ENCODE measurements at regions not wholly inside any gene's neighbourhood (a gene's known extent, or its start where the extent isn't known, plus 50 kb on each side); places are given as distances from the start of the nearest gene placed in this dataset.

- H4K20me1 ChIP-seq (ENCODE audit: insufficient read depth): 0 out of 2 replicates have a peak, but pooled peaks cover 7% of the 10 kb centered on the region
- H2AFZ ChIP-seq (ENCODE audit: low read depth): no peak overlapping the region
- H3K9me3 ChIP-seq: no peaks in the 10 kb centered on the region
- no peaks in the 10 kb centered on the region for H3K36me3 ChIP-seq (replicated peaks in 1 of 2; ENCODE audit: control insufficient read depth in 1 of 2, insufficient read depth in 2 of 2, low read length in 1 of 2)
- WGBS (ENCODE audit: low lambda C conversion rate): 70% methylated on average over 3 of the region's 3 CpGs
- DNase-seq: no peak
- H3K27ac ChIP-seq (ENCODE audit: low read depth in 2 of 2, low read length in 1 of 2): no peak overlapping the region
- H3K79me2 ChIP-seq (ENCODE audit: insufficient read depth): peaks cover 4% of the 10 kb centered on the region; the same call in 1 of the 2 replicates
- H3K9me2 ChIP-seq: no peaks in the 10 kb centered on the region
- H3K27me3 ChIP-seq (ENCODE audit: insufficient read depth): no peaks in the 10 kb centered on the region
- CTCF ChIA-PET: interaction anchor here (1.4 kb wide), 1 partner anchor 149 kb away, joined by 3 read pairs; no protein-coding TSS in a partner anchor
- POLR2A ChIA-PET: no interaction called here
- no peaks in the 10 kb centered on the region; a peak in 1 of 4 replicates for H3K4me1 ChIP-seq (ENCODE audit: control insufficient read depth in 1 of 2, insufficient read depth in 2 of 2, low read depth in 1 of 2, low read length in 1 of 2)
- H3F3A ChIP-seq (replicated peaks; ENCODE audit: insufficient read depth): no peaks in the 10 kb centered on the region
- TF ChIP-seq SIN3A (IDR thresholded peaks at IDR 0.05; ENCODE audit: borderline replicate concordance, low read depth, low read length) (no peak), USF1 (IDR thresholded peaks at IDR 0.05; ENCODE audit: borderline replicate concordance, low read depth) (no peak), RAD21 (IDR thresholded peaks at IDR 0.05; ENCODE audit: low read length) (no peak), USF2 (IDR thresholded peaks at IDR 0.05; ENCODE audit: borderline replicate concordance, low read depth, low read length) (no peak), GATA2 (CRISPR knock-in tag; IDR thresholded peaks at IDR 0.05) (no peak), MEF2A (IDR thresholded peaks at IDR 0.05; ENCODE audit: borderline replicate concordance, low read depth) (no peak), EZH2phosphoT487 (IDR thresholded peaks at IDR 0.05; ENCODE audit: borderline replicate concordance, low read depth) (no peak), REST (IDR thresholded peaks at IDR 0.05; ENCODE audit: low read depth, low read length) (no peak), FOXM1 (IDR thresholded peaks at IDR 0.05; ENCODE audit: low read depth) (no peak), ELF1 (IDR thresholded peaks at IDR 0.05) (no peak), FOXJ3 (CRISPR knock-in tag; IDR thresholded peaks at IDR 0.05) (no peak), YY1 (IDR thresholded peaks at IDR 0.05; ENCODE audit: low read depth) (no peak), GABPA (IDR thresholded peaks at IDR 0.05; ENCODE audit: low read depth) (no peak)
- H3K9ac ChIP-seq: no peak overlapping the region
- no peak overlapping the region for H3K4me2 ChIP-seq
- H3K4me3 ChIP-seq (ENCODE audit: low read depth in 2 of 2, low read length in 1 of 2): no peak overlapping the region
These were observed 643.2 kb downstream of the LIG4 start for GRCh38 chr13:107572156-107572555.
